SK-N-SH (cell line): ENCODE measurements at regions not wholly inside any gene's neighbourhood (a gene's known extent, or its start where the extent isn't known, plus 50 kb on each side); places are given as distances from the start of the nearest gene placed in this dataset.

Source experiments
- CTCF ChIA-PET: fragments of 300-600, 350-600 bp; formaldehyde crosslinking; extraction: SDS; loops from one replicate; lab custom pipeline; 2021; lab: Yijun Ruan, JAX
- POLR2A ChIA-PET: fragments of 350-600 bp; sonication (Branson Sonifier 250); formaldehyde crosslinking; extraction: SDS; loops from one replicate; lab custom pipeline; 2020; ENCODE audit warnings: antibody characterized with exemption, inconsistent platforms; lab: Yijun Ruan, JAX
- DNase-seq: peaks from one replicate; pipeline ENCODE4 v3.0.0; 2012
- H2AFZ ChIP-seq: fragments of 200-600 bp; sonication (generic); 2 replicates; pipeline ENCODE4 v1.8.1; 2016; ENCODE audit warnings: antibody characterized with exemption, mild to moderate bottlenecking, low read depth
- H3F3A ChIP-seq: fragments of 200-600 bp; sonication (generic); replicated peaks from 2 replicates; pipeline ENCODE3; 2016; ENCODE audit warnings: antibody characterized with exemption, mild to moderate bottlenecking; ENCODE audit not compliant: insufficient read depth
- H3K27ac ChIP-seq, 2 experiments: fragments of 200-500 bp in 1 of 2; fragments of 200-600 bp in 1 of 2; sonication (Bioruptor generic) in 1 of 2; sonication (generic), shearing (Covaris generic) in 1 of 2; 2 replicates each; pipeline versions ENCODE4 v1.5.1 to v1.6.1; 2014 to 2016; ENCODE audit warnings: low read depth in 2 of 2, inconsistent platforms in 1 of 2, low read length in 1 of 2, mild to moderate bottlenecking in 1 of 2, mixed read lengths in 1 of 2
- H3K27me3 ChIP-seq: fragments of 200-600 bp; sonication (generic), shearing (Covaris generic); 2 replicates; pipeline ENCODE4 v1.6.1; 2016; ENCODE audit warnings: mixed run types; ENCODE audit not compliant: insufficient read depth
- H3K36me3 ChIP-seq, 2 experiments: fragments of 200-500 bp in 1 of 2; fragments of 200-600 bp in 1 of 2; sonication (Bioruptor generic) in 1 of 2; sonication (generic) in 1 of 2; replicated peaks in 1 of 2; 2 replicates each; pipeline versions ENCODE3 to v1.5.1; 2014 to 2016; ENCODE audit warnings: low read length in 1 of 2, mild to moderate bottlenecking in 1 of 2; ENCODE audit not compliant: insufficient read depth in 2 of 2, control insufficient read depth in 1 of 2
- H3K4me1 ChIP-seq, 2 experiments: fragments of 200-500 bp in 1 of 2; fragments of 200-600 bp in 1 of 2; sonication (Bioruptor generic) in 1 of 2; sonication (generic), shearing (Covaris generic) in 1 of 2; 2 replicates each; pipeline versions ENCODE4 v1.5.1 to v1.6.1; 2014 to 2016; ENCODE audit warnings: low read depth in 1 of 2, low read length in 1 of 2, mixed run types in 1 of 2; ENCODE audit not compliant: insufficient read depth in 2 of 2, control insufficient read depth in 1 of 2
- H3K4me2 ChIP-seq: fragments of 200-600 bp; sonication (generic), shearing (Covaris generic); 2 replicates; pipeline ENCODE4 v1.6.1; 2017; ENCODE audit warnings: mixed run types
- H3K4me3 ChIP-seq, 2 experiments: fragments of 200-500 bp in 1 of 2; fragments of 200-600 bp in 1 of 2; sonication (Bioruptor generic) in 1 of 2; sonication (generic), shearing (Covaris generic) in 1 of 2; 2 replicates each; pipeline versions ENCODE4 v1.5.1 to v1.8.1; 2014 to 2016; ENCODE audit warnings: low read depth in 2 of 2, inconsistent platforms in 1 of 2, low read length in 1 of 2, mild to moderate bottlenecking in 1 of 2, mixed read lengths in 1 of 2, moderate library complexity in 1 of 2
- H3K79me2 ChIP-seq: fragments of 200-600 bp; sonication (generic); 2 replicates; pipeline ENCODE4 v1.8.1; 2017; ENCODE audit warnings: mild to moderate bottlenecking; ENCODE audit not compliant: insufficient read depth
- H3K9ac ChIP-seq: fragments of 200-600 bp; sonication (generic); 2 replicates; pipeline ENCODE4 v1.6.1; 2017; ENCODE audit warnings: mixed run types
- H3K9me2 ChIP-seq: fragments of 200-600 bp; sonication (generic); 2 replicates; pipeline ENCODE4 v1.6.1; 2017; ENCODE audit warnings: mixed run types
- H3K9me3 ChIP-seq: fragments of 200-600 bp; sonication (generic); 2 replicates; pipeline ENCODE4 v1.6.1; 2017; ENCODE audit warnings: mixed run types, mild to moderate bottlenecking, moderate library complexity
- H4K20me1 ChIP-seq: fragments of 200-600 bp; sonication (generic); 2 replicates; pipeline ENCODE4 v1.6.1; 2017; ENCODE audit warnings: mild to moderate bottlenecking, mixed run types; ENCODE audit not compliant: insufficient read depth
- CHD2 ChIP-seq: fragments of 150-350 bp; IDR thresholded peaks from 2 replicates; pipeline ENCODE4 v1.6.1; 2018; ENCODE audit warnings: low read length; ENCODE audit not compliant: partially characterized antibody
- CTCF ChIP-seq: fragments of 200-600 bp; sonication (generic); IDR thresholded peaks from 2 replicates; pipeline ENCODE4 v1.6.1; 2017; ENCODE audit warnings: antibody characterized with exemption, mild to moderate bottlenecking, moderate library complexity
- EZH2phosphoT487 ChIP-seq: fragments of 200-600 bp; sonication (generic); IDR thresholded peaks from 2 replicates; pipeline ENCODE4 v1.6.1; 2017; ENCODE audit warnings: low read depth, mixed run types, mild to moderate bottlenecking, antibody characterized with exemption, moderate library complexity, borderline replicate concordance
- FOXJ3 ChIP-seq: sonication (generic); formaldehyde crosslinking; IDR thresholded peaks from 2 replicates; pipeline ENCODE4 v1.5.1; 2020; ENCODE audit warnings: mild to moderate bottlenecking, missing genetic modification reagents
- FOXM1 ChIP-seq: IDR thresholded peaks from 2 replicates; pipeline ENCODE4 v1.4.0; 2012; ENCODE audit warnings: low read depth, mild to moderate bottlenecking
- GABPA ChIP-seq: IDR thresholded peaks from 2 replicates; pipeline ENCODE4 v1.4.0; 2012; ENCODE audit warnings: low read depth, mild to moderate bottlenecking
- NFIC ChIP-seq: IDR thresholded peaks from 2 replicates; pipeline ENCODE4 v1.4.0; 2012; ENCODE audit warnings: borderline replicate concordance
- RCOR1 ChIP-seq: fragments of 150-350 bp; IDR thresholded peaks from 2 replicates; pipeline ENCODE4 v1.6.1; 2017; ENCODE audit warnings: antibody characterized with exemption, low read length
- RFX5 ChIP-seq: IDR thresholded peaks from 2 replicates; pipeline ENCODE4 v1.6.1; 2012; ENCODE audit warnings: mild to moderate bottlenecking, improper control_type of control experiment, low read length
- SIN3A ChIP-seq: IDR thresholded peaks from 2 replicates; pipeline ENCODE4 v1.6.1; 2012; ENCODE audit warnings: low read depth, mild to moderate bottlenecking, low read length, moderate library complexity, borderline replicate concordance
- TAF1 ChIP-seq: IDR thresholded peaks from 2 replicates; pipeline ENCODE4 v1.6.1; 2012; ENCODE audit warnings: low read depth, mild to moderate bottlenecking, low read length, moderate library complexity, borderline replicate concordance
- TEAD4 ChIP-seq: IDR thresholded peaks from 2 replicates; pipeline ENCODE4 v1.4.0; 2012; ENCODE audit warnings: mild to moderate bottlenecking, borderline replicate concordance; ENCODE audit not compliant: insufficient read depth
- ZBTB33 ChIP-seq: IDR thresholded peaks from 2 replicates; pipeline ENCODE4 v1.4.0; 2012; ENCODE audit warnings: low read depth, borderline replicate concordance
- WGBS: methylation state at CpG from one replicate; pipeline ENCODE4 v1.1.6; 2017; ENCODE audit warnings: low lambda C conversion rate; 5-methylcytosine and 5-hydroxymethylcytosine counted together
- TF ChIP-seq, protein P1 (sequence below): IDR thresholded peaks from 2 replicates; pipeline ENCODE4 v1.4.0; 2012; ENCODE audit warnings: low read depth
- TF ChIP-seq, protein P2 (sequence below): IDR thresholded peaks from 2 replicates; pipeline ENCODE4 v1.6.1; 2012; ENCODE audit warnings: mild to moderate bottlenecking, low read depth, low read length, moderate library complexity
- TF ChIP-seq, protein P3 (sequence below): fragments of 150-350 bp; IDR thresholded peaks from 2 replicates; pipeline ENCODE4 v1.6.1; 2016; ENCODE audit warnings: mild to moderate bottlenecking, low read depth, low read length
- TF ChIP-seq, protein P4 (sequence below): IDR thresholded peaks from 2 replicates; pipeline ENCODE4; 2012
- TF ChIP-seq, protein P5 (sequence below): IDR thresholded peaks from 2 replicates; pipeline ENCODE4 v1.4.0; 2012; ENCODE audit warnings: low read depth, borderline replicate concordance

DNA sequence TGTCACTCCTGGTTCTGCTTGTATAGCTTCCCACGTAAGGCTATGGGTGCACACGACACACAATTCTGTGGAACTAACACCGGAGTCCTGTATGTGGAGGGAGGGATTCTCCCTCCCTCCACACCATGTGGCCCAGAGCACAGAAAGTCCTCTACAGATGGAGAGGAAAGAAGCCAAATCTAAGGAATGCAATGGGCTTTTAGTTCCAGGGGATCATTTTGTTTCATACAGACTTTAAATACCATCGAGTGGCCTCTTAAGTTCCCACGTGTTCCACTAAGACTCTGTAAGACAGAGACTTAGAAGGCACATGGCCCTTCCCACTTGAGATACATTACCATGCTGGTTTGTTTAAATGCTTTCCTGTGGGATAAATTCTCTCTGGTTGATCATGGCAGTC, 156.0 kb downstream of the TGFB2 start:
- H3K36me3 ChIP-seq, result no peaks in the 10 kb centered on the region
- CTCF ChIA-PET, result interaction anchor here (0.9 kb wide), 1 partner anchor 12 kb away, joined by 3 read pairs; no protein-coding TSS in a partner anchor
- H3K9ac ChIP-seq, result no peak overlapping the region
- no peak overlapping the region for H3K4me2 ChIP-seq
- no peaks in the 10 kb centered on the region for H4K20me1 ChIP-seq
- no peaks in the 10 kb centered on the region for H3K9me2 ChIP-seq
- DNase-seq, result no peak
- H3K4me3 ChIP-seq, result no peak overlapping the region
- no peaks in the 10 kb centered on the region for H3K27me3 ChIP-seq
- no peaks in the 10 kb centered on the region for H3K79me2 ChIP-seq
- POLR2A ChIA-PET, result no interaction called here
- H3K9me3 ChIP-seq, result no peaks in the 10 kb centered on the region
- peaks cover 10 to 16% of the 10 kb centered on the region in 2 experiments for H3K4me1 ChIP-seq
- TF ChIP-seq FOXJ3 (no peak), RFX5 (no peak), FOXM1 (no peak), RCOR1 (no peak), ZBTB33 (no peak), EZH2phosphoT487 (no peak), TEAD4 (no peak), NFIC (no peak), CTCF (no peak), SIN3A (no peak), CHD2 (no peak), TAF1 (no peak), GABPA (no peak)
- TF ChIP-seq, protein P1, sequence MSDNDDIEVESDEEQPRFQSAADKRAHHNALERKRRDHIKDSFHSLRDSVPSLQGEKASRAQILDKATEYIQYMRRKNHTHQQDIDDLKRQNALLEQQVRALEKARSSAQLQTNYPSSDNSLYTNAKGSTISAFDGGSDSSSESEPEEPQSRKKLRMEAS, result no peak
- TF ChIP-seq, protein P2, sequence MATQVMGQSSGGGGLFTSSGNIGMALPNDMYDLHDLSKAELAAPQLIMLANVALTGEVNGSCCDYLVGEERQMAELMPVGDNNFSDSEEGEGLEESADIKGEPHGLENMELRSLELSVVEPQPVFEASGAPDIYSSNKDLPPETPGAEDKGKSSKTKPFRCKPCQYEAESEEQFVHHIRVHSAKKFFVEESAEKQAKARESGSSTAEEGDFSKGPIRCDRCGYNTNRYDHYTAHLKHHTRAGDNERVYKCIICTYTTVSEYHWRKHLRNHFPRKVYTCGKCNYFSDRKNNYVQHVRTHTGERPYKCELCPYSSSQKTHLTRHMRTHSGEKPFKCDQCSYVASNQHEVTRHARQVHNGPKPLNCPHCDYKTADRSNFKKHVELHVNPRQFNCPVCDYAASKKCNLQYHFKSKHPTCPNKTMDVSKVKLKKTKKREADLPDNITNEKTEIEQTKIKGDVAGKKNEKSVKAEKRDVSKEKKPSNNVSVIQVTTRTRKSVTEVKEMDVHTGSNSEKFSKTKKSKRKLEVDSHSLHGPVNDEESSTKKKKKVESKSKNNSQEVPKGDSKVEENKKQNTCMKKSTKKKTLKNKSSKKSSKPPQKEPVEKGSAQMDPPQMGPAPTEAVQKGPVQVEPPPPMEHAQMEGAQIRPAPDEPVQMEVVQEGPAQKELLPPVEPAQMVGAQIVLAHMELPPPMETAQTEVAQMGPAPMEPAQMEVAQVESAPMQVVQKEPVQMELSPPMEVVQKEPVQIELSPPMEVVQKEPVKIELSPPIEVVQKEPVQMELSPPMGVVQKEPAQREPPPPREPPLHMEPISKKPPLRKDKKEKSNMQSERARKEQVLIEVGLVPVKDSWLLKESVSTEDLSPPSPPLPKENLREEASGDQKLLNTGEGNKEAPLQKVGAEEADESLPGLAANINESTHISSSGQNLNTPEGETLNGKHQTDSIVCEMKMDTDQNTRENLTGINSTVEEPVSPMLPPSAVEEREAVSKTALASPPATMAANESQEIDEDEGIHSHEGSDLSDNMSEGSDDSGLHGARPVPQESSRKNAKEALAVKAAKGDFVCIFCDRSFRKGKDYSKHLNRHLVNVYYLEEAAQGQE, result no peak
- TF ChIP-seq, protein P3, sequence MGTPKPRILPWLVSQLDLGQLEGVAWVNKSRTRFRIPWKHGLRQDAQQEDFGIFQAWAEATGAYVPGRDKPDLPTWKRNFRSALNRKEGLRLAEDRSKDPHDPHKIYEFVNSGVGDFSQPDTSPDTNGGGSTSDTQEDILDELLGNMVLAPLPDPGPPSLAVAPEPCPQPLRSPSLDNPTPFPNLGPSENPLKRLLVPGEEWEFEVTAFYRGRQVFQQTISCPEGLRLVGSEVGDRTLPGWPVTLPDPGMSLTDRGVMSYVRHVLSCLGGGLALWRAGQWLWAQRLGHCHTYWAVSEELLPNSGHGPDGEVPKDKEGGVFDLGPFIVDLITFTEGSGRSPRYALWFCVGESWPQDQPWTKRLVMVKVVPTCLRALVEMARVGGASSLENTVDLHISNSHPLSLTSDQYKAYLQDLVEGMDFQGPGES, result no peak
- TF ChIP-seq, protein P4, sequence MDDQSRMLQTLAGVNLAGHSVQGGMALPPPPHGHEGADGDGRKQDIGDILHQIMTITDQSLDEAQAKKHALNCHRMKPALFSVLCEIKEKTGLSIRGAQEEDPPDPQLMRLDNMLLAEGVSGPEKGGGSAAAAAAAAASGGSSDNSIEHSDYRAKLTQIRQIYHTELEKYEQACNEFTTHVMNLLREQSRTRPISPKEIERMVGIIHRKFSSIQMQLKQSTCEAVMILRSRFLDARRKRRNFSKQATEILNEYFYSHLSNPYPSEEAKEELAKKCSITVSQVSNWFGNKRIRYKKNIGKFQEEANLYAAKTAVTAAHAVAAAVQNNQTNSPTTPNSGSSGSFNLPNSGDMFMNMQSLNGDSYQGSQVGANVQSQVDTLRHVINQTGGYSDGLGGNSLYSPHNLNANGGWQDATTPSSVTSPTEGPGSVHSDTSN, result no peak
- TF ChIP-seq, protein P5, sequence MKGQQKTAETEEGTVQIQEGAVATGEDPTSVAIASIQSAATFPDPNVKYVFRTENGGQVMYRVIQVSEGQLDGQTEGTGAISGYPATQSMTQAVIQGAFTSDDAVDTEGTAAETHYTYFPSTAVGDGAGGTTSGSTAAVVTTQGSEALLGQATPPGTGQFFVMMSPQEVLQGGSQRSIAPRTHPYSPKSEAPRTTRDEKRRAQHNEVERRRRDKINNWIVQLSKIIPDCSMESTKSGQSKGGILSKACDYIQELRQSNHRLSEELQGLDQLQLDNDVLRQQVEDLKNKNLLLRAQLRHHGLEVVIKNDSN, result no peak
- H3K27ac ChIP-seq, result 0 out of 4 replicates have a peak overlapping the region, but pooled peaks of 1 of the 2 experiments have one; percentile 97
- peaks cover 28% of the 10 kb centered on the region for H3F3A ChIP-seq
- H2AFZ ChIP-seq, result no peak overlapping the region
- 95% methylated on average over 5 of the region's 5 CpGs for WGBS
